Skin epidermis (tissue), 12 donors: ENCODE measurements at regions not wholly inside any gene's neighbourhood (a gene's known extent, or its start where the extent isn't known, plus 50 kb on each side); places are given as distances from the start of the nearest gene placed in this dataset.
"Not testable (repeated sequence)": the region's sequence is repeated elsewhere in the genome, so short reads cannot be mapped to it uniquely, and the experiment has no call there.

Source experiments
- H3K27ac ChIP-seq, 21 experiments: fragments of 200-600 bp; sonication (generic) in 11 of 21; one replicate each; pipeline ENCODE4 v1.5.0; 2020; ENCODE audit warnings: mild to moderate bottlenecking in 3 of 21, inconsistent platforms in 2 of 21, moderate library complexity in 2 of 21
- H3K4me3 ChIP-seq, 7 experiments: fragments of 200-600 bp; sonication (generic) in 2 of 7; one replicate each; pipeline ENCODE4 v1.5.0; 2020; ENCODE audit warnings: inconsistent platforms in 2 of 7, mild to moderate bottlenecking in 2 of 7, moderate library complexity in 1 of 7

DNA sequence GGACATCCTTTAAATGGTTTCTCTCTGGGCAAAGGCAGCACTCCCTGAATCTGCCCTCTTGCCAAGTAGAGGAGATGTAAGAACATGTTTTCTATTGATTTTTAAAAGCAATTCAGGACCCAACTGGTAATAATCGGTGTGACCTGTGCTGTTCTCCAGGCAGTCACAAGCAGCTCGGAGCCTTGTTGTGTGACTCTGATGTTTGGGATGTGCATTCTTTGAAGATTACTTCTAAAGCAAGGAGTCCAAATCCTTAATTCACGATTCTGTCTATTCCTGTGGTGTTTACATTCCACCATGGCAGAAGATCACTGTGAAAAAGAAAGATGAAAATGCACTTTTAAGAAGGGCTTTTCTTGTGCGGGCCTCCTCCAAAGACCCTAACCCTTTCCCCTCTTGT is 122.3 kb upstream of the ZNF536 start:
- Histone ChIP-seq H3K4me3 (no peak overlapping the region), H3K27ac (no peak overlapping the region)

DNA sequence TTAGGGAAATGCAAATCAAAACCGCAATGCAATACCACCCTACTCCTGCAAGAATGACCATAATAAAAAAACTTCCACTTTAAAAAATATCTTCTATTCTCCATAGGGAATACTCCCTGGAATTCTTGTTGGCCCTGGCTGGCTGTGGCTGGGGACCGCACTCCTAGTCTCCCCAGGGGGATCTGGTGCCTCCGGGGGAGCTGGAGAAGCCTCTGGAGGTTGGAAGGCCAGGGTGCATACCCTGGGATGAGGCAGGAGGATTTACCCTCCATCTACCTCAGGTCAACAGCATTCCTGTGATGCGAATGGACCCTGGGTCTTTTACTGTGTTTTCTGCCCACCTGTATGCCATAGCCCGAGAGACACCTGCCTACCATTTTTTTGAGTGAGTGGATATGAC is 120.0 kb upstream of the ZNF536 start:
- Histone ChIP-seq H3K4me3 (no peak overlapping the region), H3K27ac (no peak overlapping the region)

DNA sequence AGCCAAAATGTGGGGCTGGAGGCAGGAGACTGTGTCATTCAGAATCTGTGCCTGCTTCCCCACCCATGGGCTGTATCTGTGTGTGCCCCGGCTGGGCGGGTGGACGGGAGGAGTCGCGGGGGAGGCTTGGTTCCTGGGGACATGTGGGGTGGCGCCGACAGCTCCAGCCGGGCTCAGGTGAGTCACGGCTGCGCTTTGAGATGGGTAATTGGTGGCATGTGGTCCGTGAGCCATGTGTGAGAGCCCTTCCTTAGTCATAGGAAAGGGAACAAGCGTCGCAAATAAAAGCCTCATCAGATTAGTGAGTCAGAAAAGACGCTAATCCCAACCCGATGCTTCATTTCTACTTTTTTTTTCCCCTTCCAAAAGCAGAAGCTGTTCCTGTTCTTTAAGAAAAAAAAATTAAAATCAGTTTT is 118.6 kb upstream of the ZNF536 start:
- Histone ChIP-seq H3K4me3 (no peak overlapping the region), H3K27ac (no peak overlapping the region)

DNA sequence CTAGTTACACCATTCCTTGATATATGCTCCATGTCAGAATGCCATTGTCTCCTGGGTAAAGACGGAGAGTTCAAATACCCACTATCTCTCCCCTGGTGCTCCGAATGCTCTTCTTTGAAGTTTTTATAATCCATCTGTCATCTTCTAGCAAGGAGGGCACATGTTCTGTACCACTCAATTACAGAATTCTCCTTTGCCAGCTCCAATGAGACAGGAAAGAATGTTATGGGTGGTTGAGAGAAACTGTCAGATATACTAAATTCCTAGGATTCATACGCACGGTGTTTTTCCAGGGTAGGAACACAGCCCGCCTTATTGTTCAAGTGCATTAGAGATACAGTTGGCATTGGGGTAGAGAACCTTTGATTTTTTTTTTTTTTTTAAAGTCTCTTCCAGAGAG is 118.0 kb upstream of the ZNF536 start:
- H3K4me3 ChIP-seq, result no peak overlapping the region
- no peak overlapping the region for H3K27ac ChIP-seq

DNA sequence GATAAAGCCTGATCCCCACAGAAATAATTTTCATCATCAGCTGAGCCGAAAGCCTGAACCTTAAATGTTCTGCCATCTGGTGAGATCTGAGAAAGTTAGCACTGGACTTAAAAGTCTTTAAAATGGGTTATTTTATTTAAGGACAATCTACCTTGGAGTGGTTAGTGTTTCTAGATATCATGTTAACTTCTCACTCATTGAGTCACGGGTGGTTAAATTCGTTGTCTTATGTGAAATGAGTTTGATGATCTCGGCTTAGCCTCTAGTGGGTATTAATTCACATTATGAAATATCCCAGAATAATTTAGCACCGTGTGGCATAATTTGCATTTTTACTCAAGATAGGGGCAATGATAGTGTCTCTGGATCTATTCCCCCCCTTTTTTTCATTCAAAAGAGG is 117.4 kb upstream of the ZNF536 start:
- Histone ChIP-seq H3K27ac (no peak overlapping the region), H3K4me3 (no peak overlapping the region)

DNA sequence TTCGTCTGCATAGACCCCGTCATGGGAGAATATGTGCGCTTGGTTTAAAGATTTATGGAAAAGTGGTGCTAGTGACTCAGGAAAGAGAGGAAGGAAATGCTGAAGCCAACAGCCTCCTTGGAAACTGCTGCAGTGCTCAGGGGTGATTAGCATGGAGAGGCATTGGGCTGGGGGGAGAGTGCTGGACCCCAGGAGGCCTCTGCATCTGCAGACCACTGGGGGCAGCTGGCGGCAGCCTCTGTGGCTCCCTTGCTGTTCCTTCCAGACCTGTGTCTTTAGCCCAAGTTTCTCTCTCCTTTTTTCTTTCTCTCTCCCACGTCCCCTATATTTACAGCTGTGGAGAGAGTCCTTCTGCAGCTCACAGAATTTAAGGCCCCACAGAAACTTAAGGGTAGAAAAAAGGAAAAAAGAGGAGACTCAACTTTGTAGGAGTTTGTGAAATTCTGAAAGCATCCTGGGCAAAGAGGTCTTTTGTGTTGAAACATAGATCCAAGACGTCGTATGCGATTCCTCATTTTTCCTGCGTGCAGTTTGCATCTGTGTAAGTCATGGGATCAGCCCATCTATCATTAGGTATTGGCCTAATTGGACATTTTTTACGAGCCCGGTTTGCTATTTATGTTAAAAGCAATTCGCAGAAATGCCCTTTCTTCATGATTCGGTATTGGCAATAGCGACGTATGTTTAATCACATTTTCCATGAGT is 116.2 kb upstream of the ZNF536 start:
- H3K27ac ChIP-seq, result no peak overlapping the region

DNA sequence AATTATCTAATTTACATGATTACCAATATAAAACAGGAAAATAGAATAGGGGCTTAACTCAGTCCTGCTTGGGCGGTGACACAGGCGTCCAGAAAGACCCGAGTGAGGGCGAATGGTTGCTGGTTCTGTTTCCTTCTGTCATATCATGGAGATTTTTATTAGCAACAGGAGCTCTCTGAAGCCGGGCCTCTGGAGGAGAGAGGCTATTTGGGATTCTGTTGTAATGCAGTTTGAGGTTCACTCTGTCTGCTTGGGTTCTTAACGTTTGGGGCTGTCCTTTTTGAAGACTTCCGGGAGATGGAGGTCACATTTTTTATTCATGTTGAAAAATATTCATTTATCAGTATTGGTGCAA is 115.7 kb upstream of the ZNF536 start:
- H3K27ac ChIP-seq, result no peak overlapping the region
- no peak overlapping the region for H3K4me3 ChIP-seq

More for the DNA sequence above, 116.2 kb upstream of the ZNF536 start:
- H3K4me3 ChIP-seq, result no peak overlapping the region

DNA sequence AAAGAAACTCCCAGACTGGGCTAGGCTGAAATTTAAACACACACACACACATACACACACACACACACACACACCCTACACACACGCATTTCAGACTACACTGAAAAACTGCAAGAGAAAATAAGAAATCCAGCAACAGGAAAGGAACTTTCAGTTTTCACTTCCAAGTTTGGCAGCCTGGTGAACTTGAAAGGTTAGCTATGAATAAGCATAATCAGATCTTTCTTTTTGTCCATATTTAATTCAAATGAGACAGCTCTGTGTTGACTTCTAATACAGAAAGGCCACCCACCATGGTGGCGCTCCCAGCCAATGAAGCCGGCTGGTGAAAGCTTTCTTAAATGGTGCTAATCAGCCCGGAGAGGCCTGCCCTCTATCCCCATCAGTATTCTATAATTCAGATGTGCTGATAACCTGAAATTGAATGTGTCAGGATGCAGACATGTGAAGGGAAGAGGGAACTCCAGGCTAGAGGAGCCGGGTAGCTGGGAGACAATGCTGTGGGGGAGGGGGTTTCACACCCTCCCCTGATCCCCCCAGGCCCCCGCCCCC is 108.3 kb upstream of the ZNF536 start:
- no peak overlapping the region for H3K4me3 ChIP-seq
- H3K27ac ChIP-seq, result no peak overlapping the region

DNA sequence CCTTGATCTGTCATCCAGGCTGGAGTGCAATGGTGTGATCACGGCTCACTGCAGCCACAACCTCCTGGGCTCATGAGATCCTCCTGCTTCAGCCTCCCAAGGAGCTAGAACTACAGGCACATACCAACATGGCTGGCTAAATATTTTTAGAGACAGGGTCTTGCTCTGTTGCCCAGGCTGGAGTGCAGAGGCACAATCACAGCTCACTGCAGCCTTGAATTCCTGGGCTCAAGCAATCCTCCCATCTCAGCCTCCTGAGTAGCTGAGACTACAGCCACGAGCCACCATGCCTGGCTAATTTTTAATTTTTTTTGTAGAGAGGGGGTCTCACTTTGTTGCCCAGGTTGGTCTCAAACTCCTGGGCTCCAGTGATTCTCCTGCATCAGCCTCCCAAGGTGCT is 106.3 kb upstream of the ZNF536 start:
- H3K4me3 ChIP-seq, H3K27ac ChIP-seq: not testable (repeated sequence)

DNA sequence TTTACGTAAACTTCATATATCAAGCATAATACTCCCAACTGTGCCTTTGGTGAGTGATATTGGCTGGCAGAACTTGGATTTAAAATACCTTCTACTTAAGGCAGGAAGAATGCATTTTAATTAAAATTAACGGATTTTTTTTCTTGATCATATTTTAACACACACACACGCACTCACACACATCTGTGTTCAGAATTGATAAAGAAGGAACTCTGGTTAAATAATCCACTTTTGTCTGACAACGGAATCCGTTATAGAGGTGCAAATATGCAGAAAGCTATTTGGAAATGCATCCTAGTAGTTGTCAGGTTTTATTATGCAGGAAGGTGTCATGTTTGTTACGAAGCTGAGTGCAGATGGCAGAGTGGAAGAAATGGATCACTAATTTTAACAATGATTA is 105.5 kb upstream of the ZNF536 start:
- Histone ChIP-seq H3K27ac (no peak overlapping the region), H3K4me3 (no peak overlapping the region)

DNA sequence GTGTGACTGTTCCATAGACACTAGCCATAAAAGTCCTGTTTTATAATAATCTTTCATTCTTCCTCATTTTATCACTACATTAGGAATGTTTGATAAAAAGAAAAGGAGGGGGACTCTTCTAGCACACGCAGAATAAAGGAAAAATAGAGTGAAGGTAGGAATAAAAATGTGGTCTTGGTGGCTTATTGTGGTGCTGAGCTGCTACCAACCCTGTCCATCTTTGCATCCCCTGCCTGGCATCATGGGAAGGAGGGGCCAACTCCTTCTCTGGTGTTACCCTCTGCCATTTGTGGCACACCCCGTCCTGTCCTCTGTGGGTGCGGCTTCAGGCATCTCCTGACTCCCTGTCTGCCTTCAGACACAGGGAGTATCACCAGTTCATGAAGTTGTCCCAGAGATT is 104.9 kb upstream of the ZNF536 start:
- Histone ChIP-seq H3K4me3 (no peak overlapping the region), H3K27ac (no peak overlapping the region)

DNA sequence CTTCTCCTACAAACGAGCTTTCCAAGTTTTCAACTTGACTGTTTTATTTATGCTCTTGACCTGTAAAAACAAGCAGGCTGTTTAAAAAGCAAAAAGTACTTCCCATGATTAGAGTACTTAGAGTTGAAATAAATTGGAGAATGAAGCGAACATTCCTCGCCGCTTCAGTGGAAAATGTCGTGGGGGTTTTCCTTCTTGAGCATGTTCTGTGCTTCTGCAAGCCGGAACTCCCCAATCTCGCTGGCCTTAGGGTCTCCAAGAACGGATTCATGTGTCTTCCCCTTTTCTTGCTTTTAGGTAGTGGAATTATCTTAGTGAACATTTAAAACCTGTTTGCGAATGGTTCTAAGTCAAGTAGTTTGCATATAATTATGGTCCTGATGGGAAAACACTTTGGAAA is 103.6 kb upstream of the ZNF536 start:
- Histone ChIP-seq H3K27ac (no peak overlapping the region), H3K4me3 (no peak overlapping the region)

DNA sequence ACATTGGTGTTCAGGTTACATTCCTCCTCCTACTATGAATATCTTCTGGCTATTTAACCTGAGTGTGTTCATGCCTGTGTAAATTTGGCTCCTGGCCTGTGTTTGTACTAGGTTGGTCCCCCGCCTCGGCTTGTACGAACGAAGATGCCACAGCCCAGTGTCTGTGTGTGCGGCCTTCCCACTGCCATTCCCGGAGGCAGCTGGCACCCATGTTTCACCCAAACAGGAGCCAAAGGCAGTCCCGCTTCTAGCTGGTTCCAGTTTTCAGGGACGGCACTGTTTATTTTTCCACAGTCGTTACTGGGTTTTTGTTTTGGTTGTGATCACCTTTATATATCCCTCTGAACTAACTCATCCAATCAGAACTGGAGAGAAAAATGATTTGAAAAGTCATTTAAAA is 102.5 kb upstream of the ZNF536 start:
- H3K27ac ChIP-seq, result no peak overlapping the region
- no peak overlapping the region for H3K4me3 ChIP-seq

DNA sequence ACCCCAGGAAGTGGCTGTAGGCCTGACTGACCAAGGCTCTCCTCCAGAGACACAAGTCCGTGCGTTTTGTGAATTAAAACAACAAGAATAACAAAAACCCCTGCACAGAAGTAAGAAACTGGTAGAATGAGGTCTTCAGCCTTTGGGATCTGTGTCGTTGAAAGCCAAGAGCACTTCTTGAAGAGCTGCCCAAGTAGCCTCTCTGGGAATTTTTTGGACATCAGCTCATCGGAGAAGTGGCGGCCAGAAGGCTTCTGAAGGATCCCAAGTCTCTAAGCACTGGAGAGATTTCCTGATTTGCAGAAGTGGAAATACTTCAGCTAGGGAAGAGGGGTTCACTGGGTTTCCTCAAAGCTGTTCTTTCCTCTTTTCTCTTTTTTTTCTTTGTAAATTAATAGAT is 100.4 kb upstream of the ZNF536 start:
- H3K4me3 ChIP-seq, result no peak overlapping the region
- H3K27ac ChIP-seq, result no peak overlapping the region

DNA sequence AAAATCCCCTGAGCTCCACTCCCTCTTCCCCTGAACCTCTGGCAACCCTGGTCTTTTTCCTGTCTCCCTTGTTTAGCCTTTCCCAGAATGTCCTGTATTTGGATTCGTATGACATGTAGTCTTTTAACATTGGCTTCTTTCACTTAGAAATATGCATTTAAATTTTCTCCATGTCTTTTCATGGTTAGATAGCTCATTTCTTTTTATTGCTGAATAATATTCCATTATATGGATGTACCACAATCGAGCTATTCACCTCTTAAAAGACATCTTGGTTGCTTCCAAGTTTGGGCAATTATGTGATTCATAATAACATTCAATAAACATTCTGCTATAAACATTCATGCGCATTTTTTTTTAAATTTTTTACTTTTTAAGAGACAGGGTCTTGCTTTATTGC is 99.6 kb upstream of the ZNF536 start:
- Histone ChIP-seq H3K27ac (no peak overlapping the region), H3K4me3 (no peak overlapping the region)

DNA sequence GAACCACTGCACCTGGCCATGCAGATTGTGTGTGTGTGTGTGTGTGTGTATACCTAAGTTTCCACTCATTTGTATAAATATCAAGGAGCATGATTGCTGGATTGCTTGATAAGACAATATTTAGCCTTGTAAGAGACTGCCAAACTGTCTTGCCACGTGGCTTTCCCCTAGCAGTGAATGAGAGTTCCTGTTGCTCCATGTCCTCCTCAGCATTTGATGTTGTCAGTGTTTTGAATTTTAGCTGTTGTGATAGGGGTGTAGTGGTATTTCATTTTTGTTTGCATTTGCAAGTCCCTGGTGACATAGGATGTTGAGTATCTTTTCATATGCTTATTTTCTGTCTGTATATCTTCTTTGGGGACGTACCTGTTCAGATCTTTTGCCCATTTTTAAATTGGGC is 99.0 kb upstream of the ZNF536 start:
- H3K4me3 ChIP-seq, result no peak overlapping the region
- no peak overlapping the region for H3K27ac ChIP-seq

DNA sequence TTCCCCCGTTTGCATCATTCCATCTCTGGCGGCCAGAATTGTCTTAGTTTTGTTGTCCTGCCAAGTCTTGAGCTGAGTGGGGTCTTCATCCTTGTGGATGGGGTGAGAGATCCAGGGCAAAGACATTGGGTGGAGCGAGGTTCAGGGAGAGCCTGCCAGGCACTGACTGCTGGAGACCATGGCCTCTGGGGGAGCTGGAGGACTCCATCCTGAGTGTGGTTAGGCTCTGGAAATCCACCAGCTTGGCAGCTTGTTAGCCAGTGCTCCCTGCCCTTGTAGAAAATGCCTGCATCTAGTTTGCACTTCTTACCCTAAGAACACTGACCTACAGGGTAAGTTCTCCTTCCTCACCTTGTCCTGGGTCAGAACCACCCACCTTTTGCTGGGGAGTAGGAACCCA is 97.2 kb upstream of the ZNF536 start:
- H3K27ac ChIP-seq, result no peak overlapping the region
- no peak overlapping the region for H3K4me3 ChIP-seq

DNA sequence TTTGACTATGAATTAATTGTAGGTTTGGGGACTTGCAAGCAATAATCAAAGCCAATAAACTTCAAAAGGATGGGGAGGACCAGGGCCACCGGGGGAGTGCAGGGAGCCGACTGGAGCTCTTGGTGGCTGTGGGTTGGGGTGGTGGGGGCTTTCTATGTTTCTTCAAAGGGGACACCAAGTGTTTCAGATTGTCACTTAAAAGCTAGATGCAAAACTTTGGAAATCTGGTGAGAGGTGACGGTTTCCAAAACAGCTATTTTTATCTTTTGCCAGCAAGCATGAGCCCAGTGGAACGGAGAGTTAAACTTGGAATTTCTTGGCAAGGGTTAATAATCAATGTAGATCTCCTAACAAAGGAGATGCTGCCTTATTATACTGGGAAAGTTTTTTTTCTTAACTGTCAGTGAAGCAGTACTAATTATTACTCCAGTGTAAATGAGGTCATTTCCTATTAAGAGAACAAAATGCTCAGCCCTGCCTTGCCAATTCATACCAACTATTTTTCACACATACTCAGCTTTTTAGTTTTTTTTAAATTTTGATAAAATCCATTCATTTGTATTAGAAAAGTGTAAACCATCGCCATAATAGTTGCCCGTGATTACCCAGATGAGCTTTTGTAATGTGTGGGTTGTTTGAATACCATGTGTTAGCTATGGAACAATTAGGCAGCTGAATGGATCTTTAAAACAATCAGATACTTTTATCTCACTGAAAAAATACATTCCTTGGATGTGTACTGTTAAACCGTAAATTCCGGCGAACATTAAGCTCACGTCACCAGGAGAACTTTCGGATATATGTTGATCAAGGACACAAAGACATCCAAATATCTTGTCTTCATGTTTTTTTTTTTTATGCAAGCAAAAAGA is 95.9 kb upstream of the ZNF536 start:
- Histone ChIP-seq H3K4me3 (no peak overlapping the region), H3K27ac (no peak overlapping the region)

DNA sequence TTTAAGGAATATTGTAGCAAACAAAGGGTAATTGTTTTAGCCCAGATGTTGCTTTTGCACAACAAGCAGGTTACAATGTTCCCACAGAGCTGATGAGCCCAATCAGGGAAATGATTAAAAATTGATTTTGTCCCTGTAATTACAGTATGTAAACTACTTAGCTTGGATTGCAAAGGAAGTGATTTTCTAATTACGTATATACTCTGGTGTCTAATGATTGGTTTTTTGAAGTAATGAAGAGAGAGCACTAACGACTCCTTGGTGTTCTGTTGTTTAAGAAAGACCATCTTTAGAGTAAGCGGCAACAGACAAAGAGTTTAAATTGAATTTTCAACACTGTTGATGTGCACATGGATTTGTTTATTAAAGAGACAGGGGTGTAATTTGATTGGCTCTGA is 95.3 kb upstream of the ZNF536 start:
- Histone ChIP-seq H3K27ac (no peak overlapping the region), H3K4me3 (no peak overlapping the region)

DNA sequence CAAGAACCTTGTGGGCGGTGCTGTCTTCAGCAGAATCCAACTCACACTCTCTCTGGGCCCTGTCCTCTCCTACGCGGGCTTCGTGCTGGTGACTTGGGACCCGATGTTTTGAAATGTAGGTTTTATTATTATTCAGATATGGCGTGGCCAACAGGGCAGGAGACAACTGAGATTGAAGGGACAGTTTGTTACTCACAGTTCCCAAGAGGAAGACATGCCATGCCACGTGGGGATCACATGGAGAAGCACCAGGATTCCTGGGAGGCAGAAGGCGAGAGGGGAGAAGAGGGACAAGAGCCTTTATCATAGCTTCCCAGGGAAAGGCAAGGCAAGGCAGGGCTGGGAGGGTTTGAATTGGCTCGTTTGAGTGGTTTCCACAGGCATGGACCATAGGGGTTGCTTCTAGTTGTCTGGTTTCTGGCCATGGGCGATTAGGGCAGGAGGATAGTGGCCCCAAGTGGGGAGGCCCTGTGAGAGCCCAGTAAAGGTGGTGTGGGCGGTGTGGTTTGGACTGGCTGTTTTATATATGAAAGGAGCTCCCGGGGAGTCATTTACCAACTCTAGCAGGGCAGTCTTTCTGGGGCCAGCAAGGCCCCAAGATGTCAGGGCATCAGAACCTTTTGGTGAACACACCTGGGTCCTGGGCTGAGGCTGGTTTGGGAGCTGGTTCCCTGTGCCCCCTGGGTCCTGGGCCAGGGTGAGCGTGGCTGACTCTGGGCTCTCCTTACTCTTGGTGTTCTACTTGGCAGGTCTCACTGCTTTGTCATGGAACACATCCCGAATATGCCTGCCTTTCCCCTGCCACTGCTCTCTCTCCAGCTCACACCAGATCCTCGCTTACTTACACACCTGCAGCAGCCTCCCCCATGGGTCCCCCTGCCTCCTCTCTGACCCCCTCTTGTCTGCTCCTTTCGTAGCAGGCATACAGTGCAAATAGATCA is 94.0 kb upstream of the ZNF536 start:
- no peak overlapping the region for H3K4me3 ChIP-seq
- no peak overlapping the region for H3K27ac ChIP-seq
